NB4 (cell line): ENCODE measurements at regions not wholly inside any gene's neighbourhood (a gene's known extent, or its start where the extent isn't known, plus 50 kb on each side); places are given as distances from the start of the nearest gene placed in this dataset.

Source experiments
- POLR2A ChIP-seq: IDR thresholded peaks from 2 replicates; pipeline ENCODE4 v1.6.1; 2011; ENCODE audit warnings: mild to moderate bottlenecking; ENCODE audit not compliant: insufficient read length; ENCODE audit errors: extremely low read depth
- TF ChIP-seq, protein P1 (sequence below): IDR thresholded peaks from one replicate; pipeline ENCODE4 v1.5.1; 2012; ENCODE audit warnings: low read depth, low read length
- TF ChIP-seq, protein P2 (sequence below): IDR thresholded peaks from 2 replicates; pipeline ENCODE4 v1.6.1; 2011; ENCODE audit warnings: low read depth, low read length

DNA sequence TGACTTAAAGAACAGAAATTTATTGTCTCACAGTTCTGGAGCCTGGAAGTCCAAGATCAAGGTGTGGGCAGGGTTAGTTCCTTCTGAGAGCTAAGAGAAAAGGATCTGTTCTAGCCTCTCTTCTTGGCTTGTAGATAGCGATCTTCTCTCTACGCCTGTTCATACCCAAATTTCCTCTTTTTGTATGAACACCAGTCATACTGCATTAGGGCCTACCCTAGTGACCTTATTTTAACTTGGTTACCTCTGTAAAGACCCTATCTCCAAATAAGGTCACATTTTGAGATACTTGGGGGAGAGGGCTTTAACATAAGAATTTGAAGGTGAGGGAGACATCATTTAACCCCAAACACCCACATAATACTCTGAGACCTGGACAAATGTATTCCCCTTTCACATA, 55.6 kb upstream of the SPP1 start:
- TF ChIP-seq, protein P1, sequence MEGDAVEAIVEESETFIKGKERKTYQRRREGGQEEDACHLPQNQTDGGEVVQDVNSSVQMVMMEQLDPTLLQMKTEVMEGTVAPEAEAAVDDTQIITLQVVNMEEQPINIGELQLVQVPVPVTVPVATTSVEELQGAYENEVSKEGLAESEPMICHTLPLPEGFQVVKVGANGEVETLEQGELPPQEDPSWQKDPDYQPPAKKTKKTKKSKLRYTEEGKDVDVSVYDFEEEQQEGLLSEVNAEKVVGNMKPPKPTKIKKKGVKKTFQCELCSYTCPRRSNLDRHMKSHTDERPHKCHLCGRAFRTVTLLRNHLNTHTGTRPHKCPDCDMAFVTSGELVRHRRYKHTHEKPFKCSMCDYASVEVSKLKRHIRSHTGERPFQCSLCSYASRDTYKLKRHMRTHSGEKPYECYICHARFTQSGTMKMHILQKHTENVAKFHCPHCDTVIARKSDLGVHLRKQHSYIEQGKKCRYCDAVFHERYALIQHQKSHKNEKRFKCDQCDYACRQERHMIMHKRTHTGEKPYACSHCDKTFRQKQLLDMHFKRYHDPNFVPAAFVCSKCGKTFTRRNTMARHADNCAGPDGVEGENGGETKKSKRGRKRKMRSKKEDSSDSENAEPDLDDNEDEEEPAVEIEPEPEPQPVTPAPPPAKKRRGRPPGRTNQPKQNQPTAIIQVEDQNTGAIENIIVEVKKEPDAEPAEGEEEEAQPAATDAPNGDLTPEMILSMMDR = no peak
- TF ChIP-seq POLR2A = no peak
- TF ChIP-seq, protein P2, sequence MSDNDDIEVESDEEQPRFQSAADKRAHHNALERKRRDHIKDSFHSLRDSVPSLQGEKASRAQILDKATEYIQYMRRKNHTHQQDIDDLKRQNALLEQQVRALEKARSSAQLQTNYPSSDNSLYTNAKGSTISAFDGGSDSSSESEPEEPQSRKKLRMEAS = no peak
